ENCODE measurements at regions not wholly inside any gene's neighbourhood (a gene's known extent, or its start where the extent isn't known, plus 50 kb on each side); places are given as distances from the start of the nearest gene placed in this dataset.

- DNase-seq (ENCODE audit: low read depth) = no peak
These were observed 239.1 kb downstream of the HDGFL1 start for GRCh38 chr6:22808466-22808865.

- DNase-seq (ENCODE audit: low read depth) = no peak
These were observed 240.0 kb downstream of the HDGFL1 start for GRCh38 chr6:22809370-22809769.

- no peak for DNase-seq (ENCODE audit: low read depth)
These were observed 249.8 kb downstream of the HDGFL1 start for GRCh38 chr6:22819209-22819608.

- DNase-seq (ENCODE audit: low read depth) = peak; percentile 17
These were observed 252.4 kb downstream of the HDGFL1 start for GRCh38 chr6:22821664-22822320.

- DNase-seq (ENCODE audit: low read depth) = no peak
These were observed 255.8 kb downstream of the HDGFL1 start for GRCh38 chr6:22825210-22825609.

GRCh38 chr6:22826961-22827360 lies 257.6 kb downstream of the HDGFL1 start:
- DNase-seq (ENCODE audit: low read depth) = peak; percentile 39

GRCh38 chr6:22827760-22828159 lies 258.4 kb downstream of the HDGFL1 start:
- DNase-seq (ENCODE audit: low read depth) = peak; percentile 20

- DNase-seq (ENCODE audit: low read depth) = peak; percentile 100
These were observed 259.1 kb downstream of the HDGFL1 start for GRCh38 chr6:22828179-22829062.

- DNase-seq (ENCODE audit: low read depth) = no peak
These were observed 259.7 kb downstream of the HDGFL1 start for GRCh38 chr6:22829070-22829469.

- no peak for DNase-seq (ENCODE audit: low read depth)
These were observed 261.1 kb downstream of the HDGFL1 start for GRCh38 chr6:22830463-22830862.

GRCh38 chr6:22833191-22833590 lies 263.8 kb downstream of the HDGFL1 start:
- DNase-seq (ENCODE audit: low read depth) = no peak

- DNase-seq (ENCODE audit: low read depth) = peak; percentile 38
These were observed 269.0 kb downstream of the HDGFL1 start for GRCh38 chr6:22838345-22838744.

- DNase-seq (ENCODE audit: low read depth) = peak; percentile 6
These were observed 276.1 kb downstream of the HDGFL1 start for GRCh38 chr6:22845467-22845866.

GRCh38 chr6:22848121-22848520 lies 278.8 kb downstream of the HDGFL1 start:
- no peak for DNase-seq (ENCODE audit: low read depth)

GRCh38 chr6:22849921-22850320 lies 280.6 kb downstream of the HDGFL1 start:
- no peak for DNase-seq (ENCODE audit: low read depth)

- no peak for DNase-seq (ENCODE audit: low read depth)
These were observed 282.7 kb downstream of the HDGFL1 start for GRCh38 chr6:22852101-22852500.

- no peak for DNase-seq (ENCODE audit: low read depth)
These were observed 304.3 kb downstream of the HDGFL1 start for GRCh38 chr6:22873513-22874136.

GRCh38 chr6:22875845-22876244 lies 306.5 kb downstream of the HDGFL1 start:
- no peak for DNase-seq (ENCODE audit: low read depth)

- DNase-seq (ENCODE audit: low read depth) = no peak
These were observed 308.9 kb downstream of the HDGFL1 start for GRCh38 chr6:22878324-22878701.

- no peak for DNase-seq (ENCODE audit: low read depth)
These were observed 309.3 kb downstream of the HDGFL1 start for GRCh38 chr6:22878706-22879105.

- peak; percentile 99 for DNase-seq (ENCODE audit: low read depth)
These were observed 311.5 kb downstream of the HDGFL1 start for GRCh38 chr6:22880686-22881433.

- DNase-seq (ENCODE audit: low read depth) = no peak
These were observed 313.2 kb downstream of the HDGFL1 start for GRCh38 chr6:22882581-22882980.

All from M059J (cell line).